HL-60 (cell line): ENCODE measurements at regions not wholly inside any gene's neighbourhood (a gene's known extent, or its start where the extent isn't known, plus 50 kb on each side); places are given as distances from the start of the nearest gene placed in this dataset.

Experiments
- GABPA ChIP-seq: IDR thresholded peaks from 2 replicates; pipeline ENCODE4 v1.6.1; 2012; ENCODE audit warnings: low read depth
- POLR2AphosphoS5 ChIP-seq: IDR thresholded peaks from 2 replicates; pipeline ENCODE4 v1.6.1; 2012; ENCODE audit warnings: low read depth
- TF ChIP-seq, protein P1 (sequence below): IDR thresholded peaks from one replicate; pipeline ENCODE4 v1.5.1; 2011; ENCODE audit warnings: low read length, control low read depth, inconsistent platforms; ENCODE audit not compliant: insufficient read depth
- TF ChIP-seq, protein P2 (sequence below): IDR thresholded peaks from 2 replicates; pipeline ENCODE4 v1.6.1; 2012; ENCODE audit warnings: low read depth; ENCODE audit not compliant: insufficient replicate concordance

DNA sequence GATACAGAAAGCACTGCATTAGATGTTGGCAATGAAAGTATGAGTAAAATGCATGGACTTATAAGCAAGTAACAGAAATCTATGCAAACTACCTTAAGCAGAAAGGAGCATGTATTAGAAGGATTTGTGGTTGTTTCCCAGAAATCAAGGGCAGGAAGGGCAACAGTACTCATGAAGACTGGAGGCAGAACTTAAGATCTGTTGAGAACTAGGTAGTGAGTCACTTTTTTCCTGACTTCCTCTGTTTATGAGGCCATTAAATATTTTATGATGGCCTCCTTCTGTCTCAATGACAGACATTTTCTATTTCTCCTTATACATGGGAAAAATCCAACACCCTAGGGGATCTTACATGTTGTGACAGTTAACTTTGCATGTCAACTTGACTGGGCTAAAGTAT, 398.2 kb downstream of the MID1IP1 start:
- TF ChIP-seq, protein P1, sequence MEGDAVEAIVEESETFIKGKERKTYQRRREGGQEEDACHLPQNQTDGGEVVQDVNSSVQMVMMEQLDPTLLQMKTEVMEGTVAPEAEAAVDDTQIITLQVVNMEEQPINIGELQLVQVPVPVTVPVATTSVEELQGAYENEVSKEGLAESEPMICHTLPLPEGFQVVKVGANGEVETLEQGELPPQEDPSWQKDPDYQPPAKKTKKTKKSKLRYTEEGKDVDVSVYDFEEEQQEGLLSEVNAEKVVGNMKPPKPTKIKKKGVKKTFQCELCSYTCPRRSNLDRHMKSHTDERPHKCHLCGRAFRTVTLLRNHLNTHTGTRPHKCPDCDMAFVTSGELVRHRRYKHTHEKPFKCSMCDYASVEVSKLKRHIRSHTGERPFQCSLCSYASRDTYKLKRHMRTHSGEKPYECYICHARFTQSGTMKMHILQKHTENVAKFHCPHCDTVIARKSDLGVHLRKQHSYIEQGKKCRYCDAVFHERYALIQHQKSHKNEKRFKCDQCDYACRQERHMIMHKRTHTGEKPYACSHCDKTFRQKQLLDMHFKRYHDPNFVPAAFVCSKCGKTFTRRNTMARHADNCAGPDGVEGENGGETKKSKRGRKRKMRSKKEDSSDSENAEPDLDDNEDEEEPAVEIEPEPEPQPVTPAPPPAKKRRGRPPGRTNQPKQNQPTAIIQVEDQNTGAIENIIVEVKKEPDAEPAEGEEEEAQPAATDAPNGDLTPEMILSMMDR, result no peak
- TF ChIP-seq, protein P2, sequence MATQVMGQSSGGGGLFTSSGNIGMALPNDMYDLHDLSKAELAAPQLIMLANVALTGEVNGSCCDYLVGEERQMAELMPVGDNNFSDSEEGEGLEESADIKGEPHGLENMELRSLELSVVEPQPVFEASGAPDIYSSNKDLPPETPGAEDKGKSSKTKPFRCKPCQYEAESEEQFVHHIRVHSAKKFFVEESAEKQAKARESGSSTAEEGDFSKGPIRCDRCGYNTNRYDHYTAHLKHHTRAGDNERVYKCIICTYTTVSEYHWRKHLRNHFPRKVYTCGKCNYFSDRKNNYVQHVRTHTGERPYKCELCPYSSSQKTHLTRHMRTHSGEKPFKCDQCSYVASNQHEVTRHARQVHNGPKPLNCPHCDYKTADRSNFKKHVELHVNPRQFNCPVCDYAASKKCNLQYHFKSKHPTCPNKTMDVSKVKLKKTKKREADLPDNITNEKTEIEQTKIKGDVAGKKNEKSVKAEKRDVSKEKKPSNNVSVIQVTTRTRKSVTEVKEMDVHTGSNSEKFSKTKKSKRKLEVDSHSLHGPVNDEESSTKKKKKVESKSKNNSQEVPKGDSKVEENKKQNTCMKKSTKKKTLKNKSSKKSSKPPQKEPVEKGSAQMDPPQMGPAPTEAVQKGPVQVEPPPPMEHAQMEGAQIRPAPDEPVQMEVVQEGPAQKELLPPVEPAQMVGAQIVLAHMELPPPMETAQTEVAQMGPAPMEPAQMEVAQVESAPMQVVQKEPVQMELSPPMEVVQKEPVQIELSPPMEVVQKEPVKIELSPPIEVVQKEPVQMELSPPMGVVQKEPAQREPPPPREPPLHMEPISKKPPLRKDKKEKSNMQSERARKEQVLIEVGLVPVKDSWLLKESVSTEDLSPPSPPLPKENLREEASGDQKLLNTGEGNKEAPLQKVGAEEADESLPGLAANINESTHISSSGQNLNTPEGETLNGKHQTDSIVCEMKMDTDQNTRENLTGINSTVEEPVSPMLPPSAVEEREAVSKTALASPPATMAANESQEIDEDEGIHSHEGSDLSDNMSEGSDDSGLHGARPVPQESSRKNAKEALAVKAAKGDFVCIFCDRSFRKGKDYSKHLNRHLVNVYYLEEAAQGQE, result no peak
- TF ChIP-seq POLR2AphosphoS5, result no peak
- no peak for TF ChIP-seq GABPA
